ENCODE measurements at regions not wholly inside any gene's neighbourhood (a gene's known extent, or its start where the extent isn't known, plus 50 kb on each side); places are given as distances from the start of the nearest gene placed in this dataset.

GRCh38 chrX:87392369-87392768 is 125.2 kb upstream of the KLHL4 start:
- WGBS, 5 donors = 63 to 67% (median 66%) methylated on average over 2 of the region's 2 CpGs
- intact Hi-C loops (cut with DNase I; ENCODE audit: low total_unique reads) = no loop called here
- TF ChIP-seq CTCF (IDR thresholded peaks at IDR 0.05 in 8 of 11, conservative IDR thresholded peaks at IDR 0.05 in 3 of 11) = no peak
- no peak for TF ChIP-seq POLR2A (IDR thresholded peaks at IDR 0.05)
- TF ChIP-seq POLR2AphosphoS5 (IDR thresholded peaks at IDR 0.05) = no peak
- Histone ChIP-seq H3K9me3 (no peaks in the 10 kb centered on the region), H3K36me3 (no peaks in the 10 kb centered on the region), H3K4me3 (no peak overlapping the region), H3K27me3 (replicated peaks in 1 of 7) (no peaks in the 10 kb centered on the region), H3K4me1 (no peaks in the 10 kb centered on the region), H3K27ac (no peak overlapping the region)
- DNase-seq = no peak

GRCh38 chrX:87397103-87397886 is 120.3 kb upstream of the KLHL4 start:
- DNase-seq = no peak
- no peak overlapping the region for H3K27ac ChIP-seq

GRCh38 chrX:87402256-87402655 is 115.3 kb upstream of the KLHL4 start:
- Histone ChIP-seq H3K4me1 (no peaks in the 10 kb centered on the region), H3K27me3 (replicated peaks in 1 of 7) (no peaks in the 10 kb centered on the region), H3K36me3 (no peaks in the 10 kb centered on the region), H3K27ac (no peak overlapping the region), H3K9me3 (peaks cover 0 to 15% (median 0%) of the 10 kb centered on the region in 8 donors), H3K4me3 (no peak overlapping the region)
- 58 to 96% (median 82%) methylated on average over 1 of the region's 1 CpG for WGBS, 5 donors
- TF ChIP-seq CTCF (IDR thresholded peaks at IDR 0.05 in 8 of 11, conservative IDR thresholded peaks at IDR 0.05 in 3 of 11) (no peak), POLR2AphosphoS5 (IDR thresholded peaks at IDR 0.05) (no peak), POLR2A (IDR thresholded peaks at IDR 0.05) (no peak)
- DNase-seq = no peak
- intact Hi-C loops (cut with DNase I; ENCODE audit: low total_unique reads) = no loop called here

More at GRCh38 chrX:87397103-87397886, 120.3 kb upstream of the KLHL4 start:
- Histone ChIP-seq H3K9me3 (peaks cover 0 to 15% (median 0%) of the 10 kb centered on the region in 8 donors), H3K36me3 (no peaks in the 10 kb centered on the region), H3K27me3 (replicated peaks in 1 of 7) (no peaks in the 10 kb centered on the region), H3K4me1 (no peaks in the 10 kb centered on the region), H3K4me3 (no peak overlapping the region)
- intact Hi-C loops (cut with DNase I; ENCODE audit: low total_unique reads) = no loop called here
- WGBS, 5 donors = 49 to 67% (median 54%) methylated on average over 2 of the region's 2 CpGs
- TF ChIP-seq POLR2AphosphoS5 (IDR thresholded peaks at IDR 0.05) (no peak), POLR2A (IDR thresholded peaks at IDR 0.05) (no peak), CTCF (IDR thresholded peaks at IDR 0.05 in 8 of 11, conservative IDR thresholded peaks at IDR 0.05 in 3 of 11) (no peak)

GRCh38 chrX:87403551-87403950 is 114.1 kb upstream of the KLHL4 start:
- intact Hi-C loops (cut with DNase I; ENCODE audit: low total_unique reads) = no loop called here

More at GRCh38 chrX:87403551-87403950, 114.1 kb upstream of the KLHL4 start:
- no peak overlapping the region for H3K27ac ChIP-seq
- no peaks in the 10 kb centered on the region for H3K4me1 ChIP-seq
- no peaks in the 10 kb centered on the region for H3K27me3 ChIP-seq (replicated peaks in 1 of 7)
- H3K9me3 ChIP-seq = peaks cover 0 to 14% (median 0%) of the 10 kb centered on the region in 8 donors
- WGBS, 5 donors = 47 to 68% (median 51%) methylated on average over 4 of the region's 4 CpGs
- no peak for DNase-seq
- no peaks in the 10 kb centered on the region for H3K36me3 ChIP-seq
- H3K4me3 ChIP-seq = no peak overlapping the region
- TF ChIP-seq POLR2A (IDR thresholded peaks at IDR 0.05) = no peak
- no peak for TF ChIP-seq CTCF (IDR thresholded peaks at IDR 0.05 in 8 of 11, conservative IDR thresholded peaks at IDR 0.05 in 3 of 11)
- TF ChIP-seq POLR2AphosphoS5 (IDR thresholded peaks at IDR 0.05) = no peak
